K562 (cell line): ENCODE measurements at regions not wholly inside any gene's neighbourhood (a gene's known extent, or its start where the extent isn't known, plus 50 kb on each side); places are given as distances from the start of the nearest gene placed in this dataset.

Experiments used
- NFRKB ChIP-seq: fragments of 450-650 bp; IDR thresholded peaks from 2 replicates; pipeline ENCODE4 v1.6.1; 2016; ENCODE audit warnings: low read depth
- POLR2A ChIP-seq: fragments of 450-650 bp; conservative IDR thresholded peaks from 2 replicates; pipeline ENCODE4 v1.6.1; 2016
- POLR2AphosphoS2 ChIP-seq: IDR thresholded peaks from 2 replicates; pipeline ENCODE4 v1.6.1; 2012; ENCODE audit warnings: low read length, improper control_type of control experiment
- POLR2AphosphoS5 ChIP-seq: IDR thresholded peaks from 2 replicates; pipeline ENCODE4 v1.6.1; 2011; ENCODE audit warnings: mild to moderate bottlenecking, low read depth, low read length, moderate library complexity; ENCODE audit not compliant: control insufficient read depth, insufficient read depth
- RFX1 ChIP-seq: fragments of 450-650 bp; IDR thresholded peaks from 2 replicates; pipeline ENCODE4 v1.6.1; 2016; ENCODE audit warnings: mild to moderate bottlenecking, moderate library complexity
- TF ChIP-seq, protein P1 (sequence below): fragments of 450-650 bp; IDR thresholded peaks from 2 replicates; pipeline ENCODE4 v1.6.1; 2016; ENCODE audit warnings: mild to moderate bottlenecking
- TF ChIP-seq, protein P2 (sequence below), 3 experiments: IDR thresholded peaks in 2 of 3; conservative IDR thresholded peaks in 1 of 3; 2 replicates each; pipeline ENCODE4 v1.5.1; 2011 to 2012; ENCODE audit warnings: low read length in 3 of 3, mild to moderate bottlenecking in 3 of 3, control low read depth in 2 of 3, improper control_type of control experiment in 1 of 3, inconsistent platforms in 1 of 3, low read depth in 1 of 3, mixed read lengths in 1 of 3, moderate library complexity in 1 of 3; ENCODE audit not compliant: insufficient read depth in 2 of 3
- TF ChIP-seq, protein P3 (sequence below), 2 experiments: fragments of 450-650 bp; formaldehyde crosslinking in 1 of 2; IDR thresholded peaks; 2 replicates each; pipeline versions ENCODE4 v1.4.0 to v1.6.1; 2014 to 2020; ENCODE audit warnings: mild to moderate bottlenecking in 2 of 2, borderline replicate concordance in 1 of 2, low read depth in 1 of 2

DNA sequence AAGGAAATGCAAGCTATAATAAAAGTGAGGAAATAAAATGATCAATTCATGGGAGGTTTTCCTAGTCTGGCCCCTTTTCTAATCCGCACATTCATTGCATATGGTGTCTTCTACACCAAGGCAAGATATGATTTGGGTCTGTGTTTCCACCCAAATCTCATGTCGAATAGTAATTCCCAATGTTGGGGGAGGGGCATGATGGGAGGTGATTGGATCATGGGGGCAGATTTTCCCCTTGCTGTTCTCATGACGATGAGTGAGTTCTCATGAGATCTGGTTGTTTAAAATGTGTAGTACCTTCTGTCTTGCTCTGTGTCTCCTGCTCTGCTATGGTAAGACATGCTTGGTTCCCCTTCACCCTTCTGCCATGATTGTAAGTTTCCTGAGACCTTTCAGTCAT is 315.4 kb downstream of the CYRIA start:
- TF ChIP-seq, protein P1, sequence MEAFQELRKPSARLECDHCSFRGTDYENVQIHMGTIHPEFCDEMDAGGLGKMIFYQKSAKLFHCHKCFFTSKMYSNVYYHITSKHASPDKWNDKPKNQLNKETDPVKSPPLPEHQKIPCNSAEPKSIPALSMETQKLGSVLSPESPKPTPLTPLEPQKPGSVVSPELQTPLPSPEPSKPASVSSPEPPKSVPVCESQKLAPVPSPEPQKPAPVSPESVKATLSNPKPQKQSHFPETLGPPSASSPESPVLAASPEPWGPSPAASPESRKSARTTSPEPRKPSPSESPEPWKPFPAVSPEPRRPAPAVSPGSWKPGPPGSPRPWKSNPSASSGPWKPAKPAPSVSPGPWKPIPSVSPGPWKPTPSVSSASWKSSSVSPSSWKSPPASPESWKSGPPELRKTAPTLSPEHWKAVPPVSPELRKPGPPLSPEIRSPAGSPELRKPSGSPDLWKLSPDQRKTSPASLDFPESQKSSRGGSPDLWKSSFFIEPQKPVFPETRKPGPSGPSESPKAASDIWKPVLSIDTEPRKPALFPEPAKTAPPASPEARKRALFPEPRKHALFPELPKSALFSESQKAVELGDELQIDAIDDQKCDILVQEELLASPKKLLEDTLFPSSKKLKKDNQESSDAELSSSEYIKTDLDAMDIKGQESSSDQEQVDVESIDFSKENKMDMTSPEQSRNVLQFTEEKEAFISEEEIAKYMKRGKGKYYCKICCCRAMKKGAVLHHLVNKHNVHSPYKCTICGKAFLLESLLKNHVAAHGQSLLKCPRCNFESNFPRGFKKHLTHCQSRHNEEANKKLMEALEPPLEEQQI: no peak
- no peak for TF ChIP-seq POLR2A
- no peak for TF ChIP-seq POLR2AphosphoS2
- no peak for TF ChIP-seq POLR2AphosphoS5
- TF ChIP-seq NFRKB: no peak
- TF ChIP-seq, protein P2, sequence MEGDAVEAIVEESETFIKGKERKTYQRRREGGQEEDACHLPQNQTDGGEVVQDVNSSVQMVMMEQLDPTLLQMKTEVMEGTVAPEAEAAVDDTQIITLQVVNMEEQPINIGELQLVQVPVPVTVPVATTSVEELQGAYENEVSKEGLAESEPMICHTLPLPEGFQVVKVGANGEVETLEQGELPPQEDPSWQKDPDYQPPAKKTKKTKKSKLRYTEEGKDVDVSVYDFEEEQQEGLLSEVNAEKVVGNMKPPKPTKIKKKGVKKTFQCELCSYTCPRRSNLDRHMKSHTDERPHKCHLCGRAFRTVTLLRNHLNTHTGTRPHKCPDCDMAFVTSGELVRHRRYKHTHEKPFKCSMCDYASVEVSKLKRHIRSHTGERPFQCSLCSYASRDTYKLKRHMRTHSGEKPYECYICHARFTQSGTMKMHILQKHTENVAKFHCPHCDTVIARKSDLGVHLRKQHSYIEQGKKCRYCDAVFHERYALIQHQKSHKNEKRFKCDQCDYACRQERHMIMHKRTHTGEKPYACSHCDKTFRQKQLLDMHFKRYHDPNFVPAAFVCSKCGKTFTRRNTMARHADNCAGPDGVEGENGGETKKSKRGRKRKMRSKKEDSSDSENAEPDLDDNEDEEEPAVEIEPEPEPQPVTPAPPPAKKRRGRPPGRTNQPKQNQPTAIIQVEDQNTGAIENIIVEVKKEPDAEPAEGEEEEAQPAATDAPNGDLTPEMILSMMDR (IDR thresholded peaks at IDR 0.05 in 2 of 3, conservative IDR thresholded peaks at IDR 0.05 in 1 of 3; ENCODE audit: insufficient read depth in 2 of 3, low read depth in 1 of 3, low read length in 3 of 3): no peak
- TF ChIP-seq RFX1: no peak
- TF ChIP-seq, protein P3, sequence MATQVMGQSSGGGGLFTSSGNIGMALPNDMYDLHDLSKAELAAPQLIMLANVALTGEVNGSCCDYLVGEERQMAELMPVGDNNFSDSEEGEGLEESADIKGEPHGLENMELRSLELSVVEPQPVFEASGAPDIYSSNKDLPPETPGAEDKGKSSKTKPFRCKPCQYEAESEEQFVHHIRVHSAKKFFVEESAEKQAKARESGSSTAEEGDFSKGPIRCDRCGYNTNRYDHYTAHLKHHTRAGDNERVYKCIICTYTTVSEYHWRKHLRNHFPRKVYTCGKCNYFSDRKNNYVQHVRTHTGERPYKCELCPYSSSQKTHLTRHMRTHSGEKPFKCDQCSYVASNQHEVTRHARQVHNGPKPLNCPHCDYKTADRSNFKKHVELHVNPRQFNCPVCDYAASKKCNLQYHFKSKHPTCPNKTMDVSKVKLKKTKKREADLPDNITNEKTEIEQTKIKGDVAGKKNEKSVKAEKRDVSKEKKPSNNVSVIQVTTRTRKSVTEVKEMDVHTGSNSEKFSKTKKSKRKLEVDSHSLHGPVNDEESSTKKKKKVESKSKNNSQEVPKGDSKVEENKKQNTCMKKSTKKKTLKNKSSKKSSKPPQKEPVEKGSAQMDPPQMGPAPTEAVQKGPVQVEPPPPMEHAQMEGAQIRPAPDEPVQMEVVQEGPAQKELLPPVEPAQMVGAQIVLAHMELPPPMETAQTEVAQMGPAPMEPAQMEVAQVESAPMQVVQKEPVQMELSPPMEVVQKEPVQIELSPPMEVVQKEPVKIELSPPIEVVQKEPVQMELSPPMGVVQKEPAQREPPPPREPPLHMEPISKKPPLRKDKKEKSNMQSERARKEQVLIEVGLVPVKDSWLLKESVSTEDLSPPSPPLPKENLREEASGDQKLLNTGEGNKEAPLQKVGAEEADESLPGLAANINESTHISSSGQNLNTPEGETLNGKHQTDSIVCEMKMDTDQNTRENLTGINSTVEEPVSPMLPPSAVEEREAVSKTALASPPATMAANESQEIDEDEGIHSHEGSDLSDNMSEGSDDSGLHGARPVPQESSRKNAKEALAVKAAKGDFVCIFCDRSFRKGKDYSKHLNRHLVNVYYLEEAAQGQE (IDR thresholded peaks at IDR 0.05; ENCODE audit: borderline replicate concordance): no peak
- TF ChIP-seq, protein P3 (CRISPR knock-in tag; IDR thresholded peaks at IDR 0.05; ENCODE audit: low read depth): no peak
